Left cardiac atrium (tissue), 4 donors: ENCODE measurements at regions not wholly inside any gene's neighbourhood (a gene's known extent, or its start where the extent isn't known, plus 50 kb on each side); places are given as distances from the start of the nearest gene placed in this dataset.

Experiments used
- ATAC-seq, 2 donors: fragments of 200-7000 bp; cut with Tn5 transposase; one replicate each; pipeline ENCODE4 v1.9.1; 2020; ENCODE audit warnings: mild to moderate bottlenecking in 2 of 2, moderate library complexity in 2 of 2
- DNase-seq: peaks from one replicate; pipeline ENCODE4 v3.0.0-alpha.2; 2020
- intact Hi-C, 2 donors: fragments of 100-400 bp; cut with DNase I; formaldehyde crosslinking; loops; one replicate each; pipeline versions ENCODE4 v1.14.1 to v1.15.1; 2022 to 2023
- donor health status: DM: no; HTN: yes; CAD: no.
- donor health status: DM: no; HTN: yes; CAD: no; lungs with severe emphysema.
- donor health status: DM: yes; HTN: yes; CAD: no.
- donor health status: Dilated cardiomyopathy.

DNA sequence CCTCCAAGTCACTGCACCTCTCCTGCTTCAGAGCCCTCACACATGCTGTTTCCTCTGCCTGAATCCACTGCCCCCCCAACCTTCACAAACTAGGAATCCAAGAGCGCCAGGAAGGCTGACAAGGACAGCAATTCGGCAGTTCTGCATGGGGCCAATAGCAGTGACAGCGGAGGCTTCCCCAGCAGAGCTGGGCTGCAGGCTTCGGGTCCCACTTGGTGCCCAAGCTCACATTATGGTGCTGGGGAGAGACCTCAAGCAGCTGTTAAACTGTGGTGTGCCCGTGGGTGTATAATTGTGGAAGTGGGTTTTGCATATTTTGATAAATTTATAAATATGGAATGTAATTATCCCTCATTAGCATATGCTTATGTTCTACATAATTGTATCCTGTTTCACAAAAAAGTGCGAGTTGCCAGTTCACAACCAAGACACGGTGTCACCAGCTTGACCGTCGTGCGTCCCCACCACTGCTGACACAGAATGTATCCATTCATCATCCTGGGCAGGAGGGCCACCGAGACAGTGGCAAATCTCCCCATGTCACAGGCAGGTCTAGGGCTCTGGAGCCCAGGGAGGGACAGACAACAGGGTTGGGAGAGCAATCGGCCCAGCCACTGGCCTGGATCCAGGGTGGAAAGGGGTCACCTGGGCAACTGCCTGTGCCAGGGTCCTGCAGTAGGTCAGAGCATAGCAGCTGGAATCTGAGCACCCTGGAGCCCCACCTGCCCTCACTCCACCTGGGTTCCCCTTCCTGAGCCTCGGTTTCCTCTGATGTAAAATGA is 81.6 kb downstream of the MATN1 start:
- ATAC-seq (no peak), DNase-seq (no peak)
- intact Hi-C loops, result no loop called here

DNA sequence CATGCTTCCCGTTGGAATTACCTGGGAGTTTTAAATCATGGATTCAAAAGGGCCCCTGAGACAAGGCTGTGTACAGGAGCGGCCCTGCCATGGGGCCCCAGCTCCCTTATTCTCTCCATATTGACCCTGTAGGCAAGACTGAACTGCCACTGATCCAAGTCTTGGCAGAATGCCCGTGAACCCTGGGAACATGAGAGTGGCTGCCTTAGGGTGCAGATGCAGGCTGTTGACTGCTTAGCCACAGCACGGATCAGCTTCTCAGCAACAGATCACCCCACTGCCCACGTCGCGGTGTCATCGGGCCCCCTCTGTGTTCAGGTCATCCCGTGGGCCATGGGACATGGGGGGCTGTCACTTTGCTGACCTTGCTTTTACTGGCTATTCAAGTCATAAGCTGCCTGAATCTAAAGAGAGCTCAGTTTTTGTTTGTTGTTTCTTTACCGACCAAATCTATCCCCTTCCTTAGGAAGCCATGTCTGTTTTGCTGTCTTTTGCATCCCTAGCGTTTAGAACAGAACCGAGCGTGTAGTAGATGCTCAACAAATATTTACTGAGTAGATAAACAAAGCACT is 83.4 kb downstream of the MATN1 start:
- DNase-seq (no peak), ATAC-seq (no peak)
- intact Hi-C loops, result no loop called here

DNA sequence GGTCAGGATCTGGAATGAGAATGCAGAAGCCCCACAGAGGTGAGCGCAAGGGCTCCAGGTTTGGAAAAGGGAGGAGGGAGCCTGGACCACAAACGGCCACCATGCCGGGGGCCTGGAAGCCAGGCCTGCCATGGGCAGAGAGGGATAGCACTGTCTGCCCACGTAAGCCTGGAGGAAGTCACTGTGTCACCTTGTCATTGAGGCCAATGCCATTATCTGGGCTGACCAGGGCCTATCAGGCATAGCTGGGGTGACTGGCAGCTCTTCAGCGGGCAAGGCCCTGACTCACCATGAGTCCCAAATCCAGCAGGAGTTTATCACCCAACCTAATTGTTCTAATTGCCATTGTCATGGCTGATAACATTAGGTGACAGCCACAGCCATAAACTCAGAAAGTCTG is 84.6 kb downstream of the MATN1 start:
- intact Hi-C loops, result no loop called here
- peak in 1 of 2 donors; percentile 88 for ATAC-seq

DNA sequence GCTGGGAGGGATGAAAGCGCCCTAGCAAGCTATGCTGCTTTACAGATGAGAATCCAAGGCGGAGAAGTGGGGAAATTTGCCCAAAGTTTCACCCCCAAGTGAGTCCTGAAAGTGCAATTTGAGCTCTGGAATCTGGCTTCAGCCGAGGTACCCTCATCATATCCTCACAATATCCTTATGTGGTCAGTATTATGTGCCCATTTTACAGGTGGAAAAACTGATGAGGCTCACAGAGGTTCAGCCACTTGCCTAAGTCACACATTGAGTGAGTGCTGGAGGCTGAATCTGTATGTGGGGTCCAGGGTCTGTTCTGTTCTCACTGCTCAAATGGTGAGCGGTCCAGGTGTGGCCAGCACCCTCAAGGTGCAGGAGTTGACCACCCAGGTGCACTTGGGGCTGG is 85.3 kb downstream of the MATN1 start:
- intact Hi-C loops, result no loop called here
- DNase-seq, result no peak

More for the DNA sequence above, 84.6 kb downstream of the MATN1 start:
- no peak for DNase-seq

DNA sequence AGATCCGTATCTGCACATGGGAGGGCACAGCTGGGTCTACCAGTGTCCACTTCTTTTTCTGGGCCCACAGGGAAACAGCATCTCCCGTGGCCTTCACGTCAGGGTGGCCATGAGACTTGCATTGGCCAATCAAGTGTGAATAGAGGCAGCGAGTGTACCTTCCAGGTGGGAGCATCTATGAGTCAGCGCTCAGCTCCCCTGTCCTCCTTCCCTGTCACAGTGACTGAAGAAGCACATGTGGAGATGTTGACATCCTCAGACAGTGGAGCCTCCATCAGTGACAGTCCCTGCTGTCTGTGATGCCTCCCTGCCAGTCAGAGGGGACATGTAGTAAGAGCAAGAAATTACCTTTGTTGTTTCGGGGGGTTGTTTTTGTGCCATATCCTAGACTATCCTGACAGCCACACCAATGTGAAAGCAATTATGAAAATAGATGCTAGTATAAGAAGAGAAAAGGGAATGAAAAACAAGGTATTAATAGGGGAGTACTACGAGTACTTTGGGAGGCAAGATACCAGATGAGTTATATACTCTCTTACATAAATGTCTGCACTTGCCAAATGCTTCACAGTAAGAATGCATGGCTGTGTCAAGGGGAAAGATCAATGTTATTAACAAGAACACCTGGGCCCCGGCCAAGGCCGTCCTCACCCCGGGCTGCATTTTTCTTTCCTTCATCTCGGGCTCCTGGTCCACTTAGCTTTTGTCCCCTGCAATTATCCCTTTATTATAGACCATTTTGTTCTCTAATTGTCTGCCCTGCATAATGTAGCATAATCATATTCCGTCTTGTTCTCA is 86.0 kb downstream of the MATN1 start:
- DNase-seq (no peak), ATAC-seq (no peak)
- intact Hi-C loops, result no loop called here

More for the DNA sequence above, 85.3 kb downstream of the MATN1 start:
- ATAC-seq, result no peak

DNA sequence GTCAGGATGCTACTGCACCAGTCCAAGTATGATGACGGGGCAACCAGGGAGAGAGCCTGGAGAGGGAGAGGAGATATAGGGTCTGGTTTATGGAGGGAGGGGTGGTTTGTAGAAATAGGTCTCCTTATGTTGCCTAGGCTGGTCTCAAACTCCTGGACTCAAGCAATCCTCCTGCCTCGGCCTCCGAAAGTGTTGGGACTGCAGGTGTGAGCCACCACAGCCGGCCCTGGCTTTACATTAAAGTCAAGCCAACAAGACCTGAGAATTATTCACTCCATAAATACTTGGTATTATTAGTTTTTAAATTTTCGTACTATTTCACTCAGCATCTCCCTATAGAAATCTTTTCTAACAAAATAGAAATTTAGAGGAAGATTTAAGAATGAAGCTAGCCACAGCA is 86.8 kb downstream of the MATN1 start:
- DNase-seq, result no peak
- intact Hi-C loops, result no loop called here
- ATAC-seq, result no peak

DNA sequence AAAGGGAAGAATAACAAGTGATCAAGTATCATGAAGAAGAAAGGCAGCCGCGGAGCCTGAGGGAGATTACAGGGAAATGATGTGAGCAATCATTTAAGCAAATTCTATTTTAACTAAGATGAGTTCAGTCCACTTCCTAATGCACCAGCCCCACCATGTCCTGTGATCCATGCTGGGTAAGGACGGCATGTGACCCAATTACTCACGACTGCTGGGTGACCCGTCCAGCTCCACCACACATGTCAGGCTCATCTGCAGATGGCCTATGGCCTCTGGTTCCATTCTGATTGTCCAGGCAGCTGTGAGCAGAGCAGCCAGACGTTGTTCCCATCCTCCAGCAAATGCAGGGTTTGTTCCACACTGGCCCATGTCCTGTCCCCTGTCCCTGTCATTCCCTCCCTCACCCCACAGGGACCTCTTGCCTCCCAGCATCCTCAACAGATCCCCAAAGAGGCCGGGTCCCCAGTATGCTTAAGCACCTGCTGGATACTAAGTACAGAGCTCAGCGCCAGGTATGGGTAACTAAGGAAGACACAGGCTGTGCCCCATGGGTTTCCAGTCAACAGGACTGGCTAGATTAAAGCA is 87.9 kb downstream of the MATN1 start:
- intact Hi-C loops, result no loop called here
- DNase-seq (no peak), ATAC-seq (no peak)

DNA sequence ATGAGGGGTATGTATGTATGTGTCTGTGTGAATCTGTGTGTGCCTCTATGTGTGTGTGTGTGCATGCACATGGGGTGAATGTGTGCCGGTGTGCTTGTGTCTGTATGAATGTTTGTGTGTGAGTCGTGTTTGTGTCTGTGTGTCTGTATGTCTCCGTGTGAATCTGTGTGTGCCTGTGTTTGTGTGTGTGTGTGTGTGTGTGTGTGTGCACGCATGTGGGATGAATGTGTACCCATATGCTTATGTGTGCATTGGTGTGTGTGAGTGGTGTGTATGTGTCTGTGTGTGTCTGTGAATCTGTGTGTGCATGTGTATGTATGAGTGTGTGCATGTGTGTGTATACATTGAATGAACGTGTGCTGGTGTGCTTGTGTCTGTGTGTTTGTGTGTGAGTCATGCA is 88.9 kb downstream of the MATN1 start:
- intact Hi-C loops, result no loop called here
- no peak for ATAC-seq
- no peak for DNase-seq

DNA sequence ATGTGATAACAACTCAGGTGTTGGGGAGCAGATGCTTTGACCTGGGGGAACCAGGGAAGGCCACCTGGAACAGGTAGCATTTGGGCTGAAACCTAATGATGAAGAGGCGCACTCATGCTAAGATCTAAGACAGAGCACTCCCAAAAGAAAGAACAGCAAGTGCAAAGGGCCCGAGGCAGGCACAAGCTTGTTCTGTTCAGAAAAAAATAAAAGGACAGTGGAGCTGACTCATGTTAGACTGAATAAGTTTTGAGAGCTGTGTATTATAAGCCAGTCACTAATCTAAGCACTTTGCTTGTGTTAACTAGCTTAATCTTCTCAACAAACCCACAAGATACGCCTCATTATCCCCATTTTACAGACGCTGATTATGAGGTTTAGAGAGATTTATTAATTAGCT is 90.1 kb downstream of the MATN1 start:
- ATAC-seq (no peak), DNase-seq (no peak)
- intact Hi-C loops, result no loop called here

DNA sequence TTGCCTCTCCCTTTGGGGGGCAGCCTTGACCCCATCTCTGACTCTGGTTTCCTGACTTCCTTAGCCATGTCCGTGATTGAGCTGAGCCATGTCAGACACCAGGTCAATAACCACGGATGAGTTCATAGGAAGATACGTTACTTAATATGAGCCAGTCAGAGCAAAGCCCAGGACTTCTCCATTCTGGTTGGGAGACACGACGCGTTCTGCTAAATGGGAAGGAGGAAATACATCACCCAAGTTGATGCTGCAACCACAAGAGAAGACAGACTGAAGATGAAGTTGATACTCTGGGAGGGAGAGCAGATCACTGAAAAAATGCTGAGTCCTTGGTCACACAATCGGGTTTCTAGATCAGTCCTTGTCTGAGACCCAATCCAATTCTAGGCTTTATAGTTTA is 90.9 kb downstream of the MATN1 start:
- DNase-seq, result no peak
- ATAC-seq, result no peak
- intact Hi-C loops, result no loop called here

DNA sequence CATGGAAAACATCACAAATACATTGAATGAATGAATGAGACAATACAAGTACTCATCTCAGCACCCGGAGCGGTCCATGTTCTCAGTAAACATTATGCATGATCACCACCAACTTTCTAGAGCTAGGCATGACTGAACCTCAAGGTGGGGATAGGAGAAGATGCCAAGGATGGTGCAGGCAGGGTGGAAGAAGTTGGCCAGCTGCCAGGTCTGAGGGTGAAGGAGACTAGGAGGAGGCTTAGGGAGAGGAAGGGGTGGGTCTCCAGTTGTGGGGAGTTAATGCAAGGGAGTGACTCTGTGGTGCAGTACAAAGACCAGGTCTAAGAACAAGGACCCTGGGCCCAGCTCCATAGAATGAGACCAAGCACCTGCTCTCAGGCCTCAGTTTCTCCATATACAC is 91.7 kb downstream of the MATN1 start:
- ATAC-seq (no peak), DNase-seq (no peak)
- intact Hi-C loops, result no loop called here

DNA sequence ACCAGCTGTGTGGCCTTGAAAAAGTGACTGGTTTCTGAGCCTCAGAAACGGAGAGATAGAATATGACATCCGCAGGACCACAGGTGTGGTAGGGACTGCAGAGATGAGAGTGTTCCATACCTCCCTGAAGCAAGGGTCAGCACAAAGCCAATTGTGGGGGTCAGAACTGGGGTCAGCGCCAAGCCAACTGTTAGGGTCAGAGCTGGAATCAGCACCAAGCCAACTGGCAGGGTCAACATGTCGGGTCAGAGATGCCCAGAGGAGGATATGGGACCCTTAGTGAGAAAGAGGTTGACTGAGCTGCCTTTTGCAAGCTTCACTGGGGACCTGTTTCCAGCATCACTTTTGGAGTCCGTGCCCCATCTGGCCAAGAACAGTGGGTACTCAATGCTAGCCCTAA is 93.9 kb downstream of the MATN1 start:
- intact Hi-C loops, result no loop called here
- DNase-seq (no peak), ATAC-seq (no peak)

DNA sequence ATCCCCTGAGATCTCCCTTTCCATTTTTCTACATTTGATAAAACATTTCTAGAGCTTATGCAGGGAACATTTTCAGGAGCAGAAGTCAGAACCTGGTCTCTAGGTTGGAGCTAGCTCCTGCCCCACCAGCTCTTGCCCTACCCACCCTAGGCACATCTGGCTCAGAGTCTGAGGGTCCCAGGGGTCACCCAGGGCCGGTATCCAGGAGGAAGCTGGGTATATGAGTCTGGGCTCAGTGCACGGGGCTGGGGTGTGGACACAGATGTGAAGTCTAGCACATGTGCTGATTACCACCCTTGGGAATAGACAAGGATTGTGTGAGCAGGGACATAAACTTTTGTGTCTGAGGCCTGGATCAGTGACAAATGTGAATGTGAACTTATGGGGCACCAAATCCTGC is 95.4 kb downstream of the MATN1 start:
- intact Hi-C loops, result no loop called here
- DNase-seq (no peak), ATAC-seq (no peak)

DNA sequence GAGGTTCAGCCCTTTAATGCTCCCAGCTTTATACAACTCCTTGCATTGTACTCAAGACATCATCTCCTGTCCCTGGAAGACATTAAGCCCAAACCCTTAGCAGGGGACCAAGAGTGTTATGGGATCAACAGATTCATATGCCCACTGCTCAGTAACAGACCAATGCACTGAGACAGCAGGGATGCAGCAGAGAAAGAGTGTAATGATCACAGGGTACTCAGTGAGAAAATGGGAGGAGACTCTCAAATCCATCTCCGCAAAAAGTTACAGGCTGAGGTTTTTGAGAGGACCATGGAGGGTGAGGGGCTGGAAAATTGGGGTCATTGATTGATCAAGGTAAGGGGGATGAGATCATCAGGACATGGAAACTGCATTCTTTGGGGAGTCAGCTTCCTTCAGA is 96.2 kb downstream of the MATN1 start:
- DNase-seq (no peak), ATAC-seq (no peak)
- intact Hi-C loops, result no loop called here

DNA sequence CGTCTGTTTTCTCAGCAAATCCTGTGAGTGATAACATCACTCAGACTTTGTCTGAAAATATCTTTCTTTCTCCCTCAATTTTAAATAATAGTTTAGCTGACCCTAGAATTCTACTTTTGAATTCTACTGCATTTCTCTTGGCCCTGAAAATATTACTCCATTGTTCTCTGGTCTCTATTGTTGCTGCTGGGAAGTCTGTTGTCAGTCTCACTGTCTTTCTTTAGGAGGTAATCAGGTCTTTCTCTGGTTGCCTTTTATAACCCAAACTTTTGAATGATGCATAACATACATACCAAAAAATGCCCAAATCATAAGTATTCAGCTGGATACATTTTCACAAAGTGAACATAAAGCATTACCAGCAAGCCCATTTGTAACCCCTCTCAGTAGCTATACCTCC is 100.0 kb downstream of the MATN1 start:
- intact Hi-C loops, result no loop called here
- DNase-seq (no peak), ATAC-seq (no peak)

DNA sequence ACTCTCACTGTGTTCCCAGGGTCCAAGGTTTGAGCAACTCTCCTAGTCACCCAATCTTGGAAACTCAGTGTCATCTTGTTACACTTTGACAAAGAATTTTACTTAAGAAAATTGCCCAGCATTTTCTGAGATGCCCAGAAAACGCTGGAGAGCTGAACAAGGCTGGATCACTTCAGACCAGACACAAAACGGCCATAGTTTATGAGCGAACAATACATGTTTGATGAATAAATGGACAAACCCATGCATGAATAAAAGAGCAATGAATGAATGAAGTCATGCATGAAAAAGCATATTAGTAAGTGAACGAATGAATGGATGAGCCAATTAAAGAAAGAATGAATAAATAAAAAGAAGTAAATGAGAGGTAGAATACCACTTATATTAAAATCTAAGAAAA is 103.8 kb downstream of the MATN1 start:
- no peak for ATAC-seq

DNA sequence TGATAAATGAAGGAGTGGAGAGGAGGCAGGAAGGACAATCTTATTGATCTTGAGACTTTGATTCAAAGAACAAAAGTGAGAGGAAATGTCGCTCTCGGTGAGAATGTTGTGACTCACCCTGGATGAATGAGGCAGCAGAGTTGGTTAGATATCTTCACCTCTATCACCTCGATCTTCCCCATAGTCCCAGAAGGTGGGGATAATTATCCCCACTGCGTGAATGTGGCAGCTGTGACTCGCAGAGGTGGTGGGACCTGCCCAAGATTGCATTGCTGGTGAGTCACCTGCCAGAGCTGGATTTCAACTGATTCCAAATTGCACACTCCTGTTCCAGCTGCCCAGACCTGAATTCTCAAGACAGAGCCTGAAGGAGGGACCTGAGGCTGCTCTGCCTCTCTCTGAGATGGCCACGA is 105.0 kb downstream of the MATN1 start:
- ATAC-seq, result no peak
- DNase-seq, result no peak
- intact Hi-C loops, result no loop called here

More for the DNA sequence above, 103.8 kb downstream of the MATN1 start:
- no peak for DNase-seq
- intact Hi-C loops, result no loop called here

DNA sequence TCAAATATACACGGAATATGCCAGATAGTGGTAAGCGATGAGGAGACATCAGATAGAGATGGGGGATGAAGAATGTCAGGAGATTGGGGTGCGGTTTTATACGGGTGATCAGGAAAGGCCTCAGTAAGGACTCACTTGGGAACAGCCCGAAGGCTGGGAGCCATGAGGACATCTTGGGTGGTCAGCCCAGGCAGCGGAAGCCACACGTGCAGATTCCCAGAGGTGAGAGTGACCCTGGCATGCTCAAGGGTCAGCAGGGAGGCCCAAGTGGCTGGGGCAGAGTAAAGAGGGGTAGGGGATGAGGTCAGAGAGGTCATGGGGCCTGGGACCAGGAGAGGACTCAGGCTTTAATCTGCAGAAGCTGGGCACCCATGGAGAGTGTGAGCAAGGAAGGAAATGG is 106.6 kb downstream of the MATN1 start:
- ATAC-seq, result no peak
- intact Hi-C loops, result no loop called here
- no peak for DNase-seq

DNA sequence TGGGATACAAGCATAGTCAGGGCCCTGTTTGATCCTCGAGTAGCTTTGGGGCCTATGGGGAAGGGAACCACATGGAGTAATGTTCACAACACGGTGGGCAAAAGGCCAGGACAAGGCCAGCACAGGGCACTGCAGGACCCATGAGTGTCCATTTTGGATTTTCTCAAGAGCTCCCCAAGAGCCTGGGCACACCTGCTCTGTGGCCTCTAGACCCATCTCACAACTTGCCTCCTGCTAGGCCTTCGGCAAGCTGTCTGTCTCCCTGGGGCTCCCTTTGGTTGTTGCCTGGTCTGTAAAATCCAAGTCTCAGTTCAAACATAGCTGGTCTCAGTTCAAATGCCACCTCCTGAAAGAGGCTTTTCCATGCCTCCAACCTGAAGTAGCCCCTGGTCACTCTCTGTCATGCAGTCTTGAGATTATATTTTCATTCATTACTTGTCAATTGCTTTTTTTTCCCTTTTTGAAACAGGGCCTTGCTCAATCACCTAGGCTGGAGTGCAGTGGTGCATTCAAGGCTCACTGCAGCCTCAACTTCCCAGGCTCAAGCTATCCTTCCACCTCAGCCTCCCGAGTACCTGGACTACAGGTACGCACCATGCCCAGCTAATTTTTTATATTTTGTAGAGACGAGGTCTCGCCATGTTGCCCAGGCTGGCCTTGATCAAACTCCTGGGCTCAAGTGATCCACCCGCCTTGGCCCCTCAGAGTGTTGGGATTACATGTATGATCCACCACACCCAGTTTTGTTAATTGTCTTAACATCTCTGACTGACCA is 107.4 kb downstream of the MATN1 start:
- intact Hi-C loops, result no loop called here
- ATAC-seq (no peak), DNase-seq (no peak)
